HG03460 (cell line): ENCODE measurements at regions not wholly inside any gene's neighbourhood (a gene's known extent, or its start where the extent isn't known, plus 50 kb on each side); places are given as distances from the start of the nearest gene placed in this dataset.
"Not testable (repeated sequence)": the region's sequence is repeated elsewhere in the genome, so short reads cannot be mapped to it uniquely, and the experiment has no call there.

Experiments used
- ATAC-seq: cut with Tn5 transposase; IDR thresholded peaks from one replicate; pipeline ENCODE4 v1.9.1; 2021; ENCODE audit not compliant: unreplicated experiment

GRCh38 chr1:191320062-191320461 is 838.2 kb upstream of the RGS18 start:
- no peak for ATAC-seq

- ATAC-seq = no peak
Measured at GRCh38 chr1:191327868-191328267, 830.4 kb upstream of the RGS18 start.

- ATAC-seq = no peak
Measured at GRCh38 chr1:191343816-191344215, 814.4 kb upstream of the RGS18 start.

GRCh38 chr1:191346381-191346780 is 811.9 kb upstream of the RGS18 start:
- no peak for ATAC-seq

- no peak for ATAC-seq
Measured at GRCh38 chr1:191348328-191348727, 809.9 kb upstream of the RGS18 start.

- ATAC-seq = no peak
Measured at GRCh38 chr1:191350938-191351337, 807.3 kb upstream of the RGS18 start.

GRCh38 chr1:191358724-191359123 is 799.5 kb upstream of the RGS18 start:
- ATAC-seq = no peak

GRCh38 chr1:191366686-191367085 is 791.6 kb upstream of the RGS18 start:
- no peak for ATAC-seq

GRCh38 chr1:191368891-191369654 is 789.2 kb upstream of the RGS18 start:
- ATAC-seq = no peak

- no peak for ATAC-seq
Measured at GRCh38 chr1:191371626-191372025, 786.6 kb upstream of the RGS18 start.

GRCh38 chr1:191388283-191388682 is 770.0 kb upstream of the RGS18 start:
- ATAC-seq = no peak

- no peak for ATAC-seq
Measured at GRCh38 chr1:191396622-191397021, 761.6 kb upstream of the RGS18 start.

GRCh38 chr1:191398551-191398950 is 759.7 kb upstream of the RGS18 start:
- no peak for ATAC-seq

GRCh38 chr1:191405417-191405816 is 752.8 kb upstream of the RGS18 start:
- no peak for ATAC-seq

- no peak for ATAC-seq
Measured at GRCh38 chr1:191414981-191415640, 743.2 kb upstream of the RGS18 start.

GRCh38 chr1:191419842-191420241 is 738.4 kb upstream of the RGS18 start:
- no peak for ATAC-seq

- no peak for ATAC-seq
Measured at GRCh38 chr1:191427593-191427992, 730.7 kb upstream of the RGS18 start.

GRCh38 chr1:191432817-191433216 is 725.4 kb upstream of the RGS18 start:
- ATAC-seq = no peak

GRCh38 chr1:191438979-191439378 is 719.3 kb upstream of the RGS18 start:
- no peak for ATAC-seq

- ATAC-seq = not testable (repeated sequence)
Measured at GRCh38 chr1:191448279-191448678, 710.0 kb upstream of the RGS18 start.

- no peak for ATAC-seq
Measured at GRCh38 chr1:191452586-191452985, 705.7 kb upstream of the RGS18 start.

GRCh38 chr1:191453487-191453886 is 704.8 kb upstream of the RGS18 start:
- ATAC-seq = no peak

GRCh38 chr1:191457889-191458288 is 700.4 kb upstream of the RGS18 start:
- ATAC-seq = no peak
